ENCODE measurements at regions not wholly inside any gene's neighbourhood (a gene's known extent, or its start where the extent isn't known, plus 50 kb on each side); places are given as distances from the start of the nearest gene placed in this dataset.

GRCh38 chr18:42326752-42327151 is 371.7 kb downstream of the PIK3C3 start:
- H3K4me2 ChIP-seq (ENCODE audit: insufficient read depth, low read length) = no peak overlapping the region
- H3K9me3 ChIP-seq (replicated peaks; ENCODE audit: control insufficient read depth, insufficient read depth, low read depth, low read length) = no peaks in the 10 kb centered on the region
- H3K4me1 ChIP-seq (replicated peaks in 1 of 2; ENCODE audit: control insufficient read depth in 2 of 2, insufficient read depth in 2 of 2, low read length in 2 of 2) = no peaks in the 10 kb centered on the region
- no peaks in the 10 kb centered on the region for H3K27me3 ChIP-seq (ENCODE audit: control insufficient read depth in 2 of 2, insufficient read depth in 2 of 2, low read length in 2 of 2)
- H3K27ac ChIP-seq (ENCODE audit: extremely low read depth, low read depth, low read length) = no peak overlapping the region
- 0% methylated on average over 1 of the region's 1 CpG for WGBS (ENCODE audit: insufficient coverage, low coverage, missing lambda C conversion rate)
- POLR2A ChIA-PET = no interaction called here
- H2AFZ ChIP-seq (ENCODE audit: low read depth, low read length) = no peak overlapping the region
- ATAC-seq = no peak
- TF ChIP-seq E4F1 (CRISPR knock-in tag; IDR thresholded peaks at IDR 0.05; ENCODE audit: borderline replicate concordance) (no peak), EP300 (IDR thresholded peaks at IDR 0.05; ENCODE audit: low read length) (no peak), HDGF (IDR thresholded peaks at IDR 0.05) (no peak)
- intact Hi-C loops (cut with micrococcal nuclease) (no loop called here), in situ Hi-C loops (cut with MboI) (no loop called here)
- no peaks in the 10 kb centered on the region for H3K36me3 ChIP-seq (ENCODE audit: control insufficient read depth, insufficient read depth, low read length)
- H4K20me1 ChIP-seq (replicated peaks; ENCODE audit: control insufficient read depth, insufficient read depth, low read length) = no peaks in the 10 kb centered on the region
- no peak for FAIRE-seq
- CTCF ChIA-PET (ENCODE audit: low intra/inter-chr PET ratio) = no interaction called here
- DNase-seq (ENCODE audit: extremely low read depth in 1 of 4, low spot score in 3 of 4) = no peak
- H3K9ac ChIP-seq (ENCODE audit: insufficient read depth in 1 of 2, low read depth in 2 of 2, low read length in 2 of 2) = no peak overlapping the region
- H3K79me2 ChIP-seq (ENCODE audit: control insufficient read depth, insufficient read depth, low read length) = no peaks in the 10 kb centered on the region
- no TSS peak for BruUV-seq (replicated peaks)
- H3K4me3 ChIP-seq = no peak overlapping the region
- no peaks in the 10 kb centered on the region for H3K9me1 ChIP-seq (ENCODE audit: control insufficient read depth, insufficient read depth, low read length)

GRCh38 chr18:42328931-42329330 is 373.9 kb downstream of the PIK3C3 start:
- WGBS (ENCODE audit: insufficient coverage, low coverage, missing lambda C conversion rate) = no CpG with 5 or more reads among the region's 1 CpG
- ATAC-seq = no peak
- H3K79me2 ChIP-seq (ENCODE audit: control insufficient read depth, insufficient read depth, low read length) = no peaks in the 10 kb centered on the region
- H3K27me3 ChIP-seq (ENCODE audit: control insufficient read depth in 2 of 2, insufficient read depth in 2 of 2, low read length in 2 of 2) = no peaks in the 10 kb centered on the region
- ChIA-PET POLR2A (no interaction called here), CTCF (ENCODE audit: low intra/inter-chr PET ratio) (no interaction called here)
- BruUV-seq (replicated peaks) = no TSS peak
- no peaks in the 10 kb centered on the region for H4K20me1 ChIP-seq (replicated peaks; ENCODE audit: control insufficient read depth, insufficient read depth, low read length)
- no peak overlapping the region for H2AFZ ChIP-seq (ENCODE audit: low read depth, low read length)
- H3K4me3 ChIP-seq = no peak overlapping the region
- no peak for FAIRE-seq
- H3K27ac ChIP-seq (ENCODE audit: extremely low read depth, low read depth, low read length) = no peak overlapping the region
- no peak overlapping the region for H3K9ac ChIP-seq (ENCODE audit: insufficient read depth in 1 of 2, low read depth in 2 of 2, low read length in 2 of 2)
- H3K9me3 ChIP-seq (replicated peaks; ENCODE audit: control insufficient read depth, insufficient read depth, low read depth, low read length) = no peaks in the 10 kb centered on the region
- H3K4me1 ChIP-seq (replicated peaks in 1 of 2; ENCODE audit: control insufficient read depth in 2 of 2, insufficient read depth in 2 of 2, low read length in 2 of 2) = no peaks in the 10 kb centered on the region
- no peaks in the 10 kb centered on the region for H3K9me1 ChIP-seq (ENCODE audit: control insufficient read depth, insufficient read depth, low read length)
- intact Hi-C loops (cut with micrococcal nuclease) (no loop called here), in situ Hi-C loops (cut with MboI) (no loop called here)
- H3K36me3 ChIP-seq (ENCODE audit: control insufficient read depth, insufficient read depth, low read length) = no peaks in the 10 kb centered on the region
- DNase-seq (ENCODE audit: extremely low read depth in 1 of 4, low spot score in 3 of 4) = no peak
- no peak overlapping the region for H3K4me2 ChIP-seq (ENCODE audit: insufficient read depth, low read length)
- TF ChIP-seq ZNF318 (IDR thresholded peaks at IDR 0.05; ENCODE audit: borderline replicate concordance in 1 of 2, low read depth in 1 of 2) (no peak), SIN3A (IDR thresholded peaks at IDR 0.05; ENCODE audit: borderline replicate concordance in 2 of 2, control insufficient read depth in 1 of 2, low read depth in 2 of 2, low read length in 2 of 2) (no peak)
